ENCODE measurements at regions not wholly inside any gene's neighbourhood (a gene's known extent, or its start where the extent isn't known, plus 50 kb on each side); places are given as distances from the start of the nearest gene placed in this dataset.
"Not testable (repeated sequence)": the region's sequence is repeated elsewhere in the genome, so short reads cannot be mapped to it uniquely, and the experiment has no call there.

DNA sequence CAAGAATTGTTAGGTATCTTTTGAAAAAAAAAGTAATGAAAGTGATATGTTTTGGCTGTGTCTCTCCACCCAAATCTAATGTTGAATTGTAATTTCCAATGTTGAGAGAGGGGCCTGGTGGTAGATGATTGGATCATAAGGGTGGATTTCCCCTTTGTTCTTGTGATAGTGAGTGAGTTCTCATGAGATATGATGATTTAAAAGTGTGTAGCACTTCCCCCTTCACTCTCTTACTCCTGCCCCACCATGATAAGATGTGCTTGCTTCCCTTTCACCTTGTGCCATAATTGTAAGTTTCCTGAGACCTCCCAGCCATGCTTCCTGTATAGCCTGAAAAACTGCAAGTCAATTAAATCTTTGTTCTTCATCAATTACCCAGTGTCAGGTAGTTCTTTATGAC lies 70.7 kb downstream of the XCL2 start:
- no peak overlapping the region for H3K9ac ChIP-seq (ENCODE audit: low read depth, low read length)
- H3K27me3 ChIP-seq (ENCODE audit: insufficient read depth, low read length): no peaks in the 10 kb centered on the region
- no peak overlapping the region for H3K4me3 ChIP-seq (ENCODE audit: low read length)
- H3K4me1 ChIP-seq (ENCODE audit: insufficient read depth, low read length): no peaks in the 10 kb centered on the region
- H3K27ac ChIP-seq (ENCODE audit: low read length): no peak overlapping the region
- H3K36me3 ChIP-seq (ENCODE audit: insufficient read depth, low read depth, low read length): no peaks in the 10 kb centered on the region
- H3K9me3 ChIP-seq (ENCODE audit: insufficient read depth, low read depth, low read length): peaks cover 9% of the 10 kb centered on the region; the same call in 1 of the 2 replicates

DNA sequence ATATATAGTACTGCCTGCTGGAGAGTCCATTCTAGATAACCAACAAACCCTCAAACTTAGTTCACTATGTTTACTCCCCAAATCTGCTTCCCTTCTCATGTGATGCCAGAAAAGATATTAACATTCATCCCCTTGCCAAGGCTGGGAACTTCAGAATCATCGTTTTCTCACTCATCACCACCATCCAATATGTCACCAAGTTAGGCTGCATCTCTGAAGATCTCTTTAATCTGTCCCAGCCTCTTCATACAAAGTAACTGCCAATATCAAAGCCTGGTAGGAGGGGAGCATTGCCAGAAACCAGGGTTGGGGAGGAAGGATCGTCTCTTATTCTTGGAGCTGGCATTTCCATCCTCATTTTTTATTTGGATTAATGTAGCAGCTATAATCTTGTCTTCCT lies 71.6 kb downstream of the XCL2 start:
- Histone ChIP-seq H3K9ac (ENCODE audit: low read depth, low read length) (no peak overlapping the region), H3K9me3 (ENCODE audit: insufficient read depth, low read depth, low read length) (peaks cover 9% of the 10 kb centered on the region; the same call in 1 of the 2 replicates), H3K4me1 (ENCODE audit: insufficient read depth, low read length) (peaks cover 4% of the 10 kb centered on the region), H3K27me3 (ENCODE audit: insufficient read depth, low read length) (no peaks in the 10 kb centered on the region), H3K27ac (ENCODE audit: low read length) (no peak overlapping the region), H3K36me3 (ENCODE audit: insufficient read depth, low read depth, low read length) (no peaks in the 10 kb centered on the region), H3K4me3 (ENCODE audit: low read length) (no peak overlapping the region)

DNA sequence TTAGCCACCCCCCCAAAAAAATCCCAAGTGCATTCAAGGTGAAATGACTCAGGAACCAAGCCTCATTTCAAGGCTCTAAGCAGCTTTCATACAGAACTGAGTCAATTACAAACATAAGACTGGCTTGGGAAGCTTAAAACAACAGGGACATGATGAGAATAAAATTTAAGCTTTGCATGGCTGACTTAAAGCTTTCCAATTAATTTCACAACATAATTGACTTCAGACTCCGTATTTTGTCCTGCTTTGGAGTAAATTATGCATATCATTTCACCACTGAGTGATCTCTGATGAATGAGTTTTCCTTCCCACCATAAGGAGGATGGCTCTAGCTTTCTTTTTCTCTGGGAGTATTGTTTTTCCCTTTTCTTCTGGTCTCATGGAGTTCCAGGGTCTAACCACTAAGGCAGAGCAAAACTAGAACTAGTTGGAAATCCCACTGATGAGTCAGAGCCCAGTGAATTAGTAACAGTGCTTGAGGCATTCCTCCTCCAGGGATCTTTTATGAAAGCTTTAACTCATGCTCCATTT lies 72.8 kb downstream of the XCL2 start:
- Histone ChIP-seq H3K36me3 (ENCODE audit: insufficient read depth, low read depth, low read length) (no peaks in the 10 kb centered on the region), H3K9ac (ENCODE audit: low read depth, low read length) (no peak overlapping the region), H3K27ac (ENCODE audit: low read length) (no peak overlapping the region), H3K4me3 (ENCODE audit: low read length) (no peak overlapping the region), H3K4me1 (ENCODE audit: insufficient read depth, low read length) (peaks cover 11% of the 10 kb centered on the region), H3K27me3 (ENCODE audit: insufficient read depth, low read length) (no peaks in the 10 kb centered on the region), H3K9me3 (ENCODE audit: insufficient read depth, low read depth, low read length) (peaks cover 9% of the 10 kb centered on the region; the same call in 1 of the 2 replicates)

DNA sequence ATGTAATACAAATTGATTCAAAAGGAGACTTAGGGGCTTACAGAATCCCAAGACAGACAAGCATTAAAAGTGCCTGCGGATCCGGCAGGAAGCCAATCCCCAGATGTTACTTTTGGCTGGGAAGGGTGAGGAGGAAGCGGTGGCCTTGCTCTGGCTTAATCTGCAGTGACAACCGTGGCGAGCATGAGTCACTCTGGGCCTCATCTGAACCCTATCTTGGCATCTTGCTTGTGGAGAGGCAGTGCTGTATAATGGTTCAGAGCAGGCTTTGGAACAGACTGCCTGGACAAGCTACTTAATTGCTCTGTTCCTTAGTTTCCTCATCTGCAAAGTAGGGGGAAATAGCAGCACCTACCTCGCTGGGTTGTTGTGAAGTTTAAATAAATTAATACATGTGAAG lies 74.1 kb downstream of the XCL2 start:
- H3K4me1 ChIP-seq (ENCODE audit: insufficient read depth, low read length): peaks cover 13% of the 10 kb centered on the region
- no peak overlapping the region for H3K27ac ChIP-seq (ENCODE audit: low read length)

DNA sequence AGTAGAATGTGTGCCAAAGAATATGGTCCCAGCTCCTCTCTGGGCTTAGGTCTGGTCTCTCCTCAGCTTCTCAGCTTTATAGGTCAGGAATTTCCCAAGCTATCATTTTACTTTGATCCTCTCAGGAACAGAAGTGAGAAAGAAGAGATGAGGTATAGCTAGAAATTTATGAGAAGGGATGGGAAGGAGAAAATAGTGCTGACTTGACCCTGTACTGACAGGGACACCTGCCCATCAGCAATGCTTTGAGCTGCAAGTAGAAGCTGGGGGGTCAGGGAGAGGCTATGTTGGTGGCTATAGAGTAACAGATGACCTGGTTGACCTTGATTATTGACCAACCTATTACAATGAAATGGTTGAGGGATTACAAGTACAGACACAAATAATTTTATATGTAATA lies 75.0 kb downstream of the XCL2 start:
- peaks cover 13% of the 10 kb centered on the region for H3K4me1 ChIP-seq (ENCODE audit: insufficient read depth, low read length)
- H3K27me3 ChIP-seq (ENCODE audit: insufficient read depth, low read length): no peaks in the 10 kb centered on the region
- no peaks in the 10 kb centered on the region for H3K36me3 ChIP-seq (ENCODE audit: insufficient read depth, low read depth, low read length)
- no peaks in the 10 kb centered on the region for H3K9me3 ChIP-seq (ENCODE audit: insufficient read depth, low read depth, low read length)
- H3K4me3 ChIP-seq (ENCODE audit: low read length): no peak overlapping the region
- H3K9ac ChIP-seq (ENCODE audit: low read depth, low read length): no peak overlapping the region
- H3K27ac ChIP-seq (ENCODE audit: low read length): no peak overlapping the region

More for the DNA sequence above, 74.1 kb downstream of the XCL2 start:
- Histone ChIP-seq H3K4me3 (ENCODE audit: low read length) (no peak overlapping the region), H3K36me3 (ENCODE audit: insufficient read depth, low read depth, low read length) (no peaks in the 10 kb centered on the region), H3K27me3 (ENCODE audit: insufficient read depth, low read length) (no peaks in the 10 kb centered on the region), H3K9ac (ENCODE audit: low read depth, low read length) (no peak overlapping the region), H3K9me3 (ENCODE audit: insufficient read depth, low read depth, low read length) (peaks cover 8% of the 10 kb centered on the region; the same call in 1 of the 2 replicates)

DNA sequence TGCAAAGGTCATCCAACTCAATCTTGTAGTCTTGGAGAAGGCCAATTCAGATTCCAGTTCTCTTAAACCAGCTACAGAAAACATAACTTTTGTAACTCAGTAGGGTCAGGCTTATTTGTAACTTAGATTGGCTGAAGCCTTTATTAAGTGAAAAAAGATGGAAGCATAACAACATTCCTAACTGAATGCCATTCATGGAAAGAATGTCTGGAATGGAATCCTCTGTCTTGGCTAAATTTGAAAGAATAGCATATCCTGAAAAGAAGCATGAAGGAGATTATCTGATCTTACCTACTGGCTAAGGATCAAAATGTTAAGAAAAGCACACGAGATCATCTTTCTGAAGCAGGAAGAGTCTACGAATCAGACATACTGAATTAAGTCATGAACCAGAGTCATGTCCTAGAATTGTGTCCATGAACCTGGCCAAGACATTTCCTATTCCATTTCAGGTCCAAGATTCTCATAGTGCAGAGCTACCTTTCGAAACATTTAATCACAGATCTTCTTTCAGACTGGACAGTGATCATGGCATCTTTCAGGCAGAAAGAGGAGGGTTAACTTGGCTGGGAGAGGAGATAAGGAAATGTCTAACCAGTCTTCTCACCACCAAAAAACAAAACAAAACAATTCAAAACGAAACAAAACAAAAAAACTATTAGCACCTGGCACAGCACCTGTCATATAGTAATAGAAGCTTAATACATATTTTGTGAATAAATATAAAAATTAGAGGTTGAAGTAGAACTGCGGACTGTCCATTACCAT lies 75.6 kb downstream of the XCL2 start:
- H3K27ac ChIP-seq (ENCODE audit: low read length): no peak overlapping the region
- peaks cover 13% of the 10 kb centered on the region for H3K4me1 ChIP-seq (ENCODE audit: insufficient read depth, low read length)
- H3K9ac ChIP-seq (ENCODE audit: low read depth, low read length): no peak overlapping the region
- no peak overlapping the region for H3K4me3 ChIP-seq (ENCODE audit: low read length)
- no peaks in the 10 kb centered on the region for H3K9me3 ChIP-seq (ENCODE audit: insufficient read depth, low read depth, low read length)
- no peaks in the 10 kb centered on the region for H3K36me3 ChIP-seq (ENCODE audit: insufficient read depth, low read depth, low read length)
- no peaks in the 10 kb centered on the region for H3K27me3 ChIP-seq (ENCODE audit: insufficient read depth, low read length)

DNA sequence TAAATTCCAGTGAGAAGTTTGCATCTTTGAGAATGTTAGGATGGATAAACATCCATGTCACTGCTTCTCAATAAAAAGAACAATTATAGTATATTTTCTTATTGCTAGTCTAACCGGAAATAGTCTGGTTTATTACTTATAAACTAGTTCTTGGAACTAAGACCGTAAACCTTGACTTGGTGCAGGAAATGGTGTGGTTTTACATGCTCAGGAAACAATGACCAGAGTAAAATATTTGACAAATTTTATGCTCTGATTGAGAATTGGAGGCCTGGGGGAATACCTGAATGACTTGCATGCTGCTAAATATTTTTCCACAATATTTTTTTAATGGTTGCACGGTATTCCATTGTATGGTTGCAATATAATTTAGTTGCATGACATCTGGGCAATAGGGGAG lies 76.3 kb downstream of the XCL2 start:
- no peak overlapping the region for H3K9ac ChIP-seq (ENCODE audit: low read depth, low read length)
- no peak overlapping the region for H3K27ac ChIP-seq (ENCODE audit: low read length)
- H3K36me3 ChIP-seq (ENCODE audit: insufficient read depth, low read depth, low read length): no peaks in the 10 kb centered on the region
- H3K27me3 ChIP-seq (ENCODE audit: insufficient read depth, low read length): no peaks in the 10 kb centered on the region
- H3K4me3 ChIP-seq (ENCODE audit: low read length): no peak overlapping the region
- H3K9me3 ChIP-seq (ENCODE audit: insufficient read depth, low read depth, low read length): no peaks in the 10 kb centered on the region
- H3K4me1 ChIP-seq (ENCODE audit: insufficient read depth, low read length): peaks cover 13% of the 10 kb centered on the region

DNA sequence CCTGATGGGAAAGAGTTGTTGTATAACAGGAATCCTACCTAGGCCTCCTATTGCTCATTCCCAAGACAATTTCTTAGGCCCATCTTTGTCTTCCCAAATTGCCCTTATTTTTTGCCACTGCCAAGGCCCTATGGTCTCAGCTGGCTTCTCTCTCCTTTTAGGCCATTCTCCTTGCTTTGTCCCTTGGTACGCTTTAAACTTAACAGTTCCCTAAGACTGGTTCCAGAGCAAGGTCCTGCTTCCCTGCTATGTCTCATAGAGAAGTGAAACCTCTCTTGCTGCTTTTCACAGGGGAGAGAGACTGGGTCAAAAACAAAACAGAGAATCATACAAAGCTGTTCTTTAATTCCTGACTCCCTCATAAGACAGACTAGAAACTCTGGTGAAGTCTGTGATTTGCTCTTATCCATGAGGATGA lies 77.1 kb downstream of the XCL2 start:
- H3K9me3 ChIP-seq (ENCODE audit: insufficient read depth, low read depth, low read length): no peaks in the 10 kb centered on the region
- no peak overlapping the region for H3K27ac ChIP-seq (ENCODE audit: low read length)
- no peaks in the 10 kb centered on the region for H3K27me3 ChIP-seq (ENCODE audit: insufficient read depth, low read length)
- H3K4me3 ChIP-seq (ENCODE audit: low read length): no peak overlapping the region
- no peaks in the 10 kb centered on the region for H3K36me3 ChIP-seq (ENCODE audit: insufficient read depth, low read depth, low read length)
- H3K4me1 ChIP-seq (ENCODE audit: insufficient read depth, low read length): peaks cover 13% of the 10 kb centered on the region
- no peak overlapping the region for H3K9ac ChIP-seq (ENCODE audit: low read depth, low read length)

DNA sequence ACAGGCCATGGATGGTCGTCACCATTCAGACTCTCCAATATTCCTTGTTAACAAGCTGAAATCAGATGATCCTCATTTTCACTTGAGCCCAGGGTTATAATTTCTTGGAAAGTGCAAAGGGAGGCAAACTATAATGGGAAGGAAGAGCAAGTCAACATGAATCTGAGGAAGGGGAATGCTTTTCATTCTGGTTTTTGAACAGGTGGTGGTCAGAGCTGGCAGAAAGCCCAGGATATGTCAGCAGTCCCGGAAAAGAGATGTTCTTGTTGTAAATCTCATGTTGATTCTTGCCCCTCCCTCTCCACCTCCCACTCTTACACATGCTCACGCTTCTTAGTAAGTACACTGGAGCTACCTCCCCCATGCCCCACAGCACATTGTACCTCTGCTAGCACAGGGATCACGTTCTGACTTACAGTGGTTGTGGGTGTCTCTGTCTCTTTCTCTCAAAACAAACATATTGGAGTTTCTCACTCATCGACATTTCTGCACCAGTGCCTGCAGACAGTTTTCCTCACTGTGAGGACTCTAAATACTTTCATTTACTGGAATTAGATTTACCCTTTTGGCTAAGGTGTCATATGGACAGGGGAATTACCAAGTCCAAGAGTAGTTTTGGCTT lies 77.6 kb downstream of the XCL2 start:
- Histone ChIP-seq H3K9me3 (ENCODE audit: insufficient read depth, low read depth, low read length) (no peaks in the 10 kb centered on the region), H3K4me1 (ENCODE audit: insufficient read depth, low read length) (peaks cover 13% of the 10 kb centered on the region), H3K27me3 (ENCODE audit: insufficient read depth, low read length) (no peaks in the 10 kb centered on the region), H3K4me3 (ENCODE audit: low read length) (no peak overlapping the region), H3K9ac (ENCODE audit: low read depth, low read length) (no peak overlapping the region), H3K36me3 (ENCODE audit: insufficient read depth, low read depth, low read length) (no peaks in the 10 kb centered on the region), H3K27ac (ENCODE audit: low read length) (no peak overlapping the region)

DNA sequence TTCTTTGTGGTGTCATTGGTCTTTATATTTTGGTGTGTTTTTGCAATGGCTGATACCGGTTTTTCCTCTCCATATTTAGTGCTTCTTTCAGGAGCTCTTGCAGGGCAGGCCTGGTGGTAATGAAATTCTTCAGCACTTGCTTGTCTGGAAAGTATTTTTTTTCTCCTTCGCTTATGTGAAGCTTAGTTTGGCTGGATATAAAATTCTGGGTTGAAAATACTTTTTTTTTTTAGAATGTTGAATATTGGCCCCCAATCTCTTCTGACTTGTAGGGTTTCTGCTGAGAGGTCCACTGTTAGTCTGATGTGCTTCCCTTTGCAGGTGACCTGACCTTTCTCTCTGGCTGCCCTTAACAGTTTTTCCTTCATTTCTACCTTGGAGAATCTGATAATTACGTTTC lies 82.7 kb downstream of the XCL2 start:
- H3K4me3 ChIP-seq (ENCODE audit: low read length); H3K9me3 ChIP-seq (ENCODE audit: insufficient read depth, low read depth, low read length); H3K9ac ChIP-seq (ENCODE audit: low read depth, low read length); H3K27ac ChIP-seq (ENCODE audit: low read length); H3K36me3 ChIP-seq (ENCODE audit: insufficient read depth, low read depth, low read length); H3K4me1 ChIP-seq (ENCODE audit: insufficient read depth, low read length); H3K27me3 ChIP-seq (ENCODE audit: insufficient read depth, low read length): not testable (repeated sequence)

DNA sequence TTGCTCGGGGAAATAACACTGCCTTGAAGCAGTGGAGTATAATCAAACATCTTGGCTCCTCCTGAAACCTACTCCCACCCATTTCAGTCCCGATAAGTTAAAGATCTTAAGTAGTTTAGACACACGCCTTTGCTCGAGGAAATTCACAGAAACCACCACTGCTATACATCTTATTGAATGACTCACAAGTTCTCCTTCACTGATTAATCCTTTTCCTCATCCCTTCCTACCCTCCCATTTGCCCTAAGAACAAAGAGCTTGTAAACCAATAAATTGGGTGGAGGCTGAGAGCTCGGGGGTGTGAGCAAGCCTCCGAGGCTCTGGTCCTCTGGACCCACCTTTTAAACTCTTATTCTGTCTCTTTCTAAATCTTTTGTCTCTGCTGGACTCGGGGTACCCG lies 86.5 kb downstream of the XCL2 start:
- not testable (repeated sequence) for H3K27me3 ChIP-seq (ENCODE audit: insufficient read depth, low read length); H3K9ac ChIP-seq (ENCODE audit: low read depth, low read length); H3K27ac ChIP-seq (ENCODE audit: low read length); H3K4me3 ChIP-seq (ENCODE audit: low read length); H3K36me3 ChIP-seq (ENCODE audit: insufficient read depth, low read depth, low read length); H3K4me1 ChIP-seq (ENCODE audit: insufficient read depth, low read length)
- peaks cover 10% of the 10 kb centered on the region for H3K9me3 ChIP-seq (ENCODE audit: insufficient read depth, low read depth, low read length)

DNA sequence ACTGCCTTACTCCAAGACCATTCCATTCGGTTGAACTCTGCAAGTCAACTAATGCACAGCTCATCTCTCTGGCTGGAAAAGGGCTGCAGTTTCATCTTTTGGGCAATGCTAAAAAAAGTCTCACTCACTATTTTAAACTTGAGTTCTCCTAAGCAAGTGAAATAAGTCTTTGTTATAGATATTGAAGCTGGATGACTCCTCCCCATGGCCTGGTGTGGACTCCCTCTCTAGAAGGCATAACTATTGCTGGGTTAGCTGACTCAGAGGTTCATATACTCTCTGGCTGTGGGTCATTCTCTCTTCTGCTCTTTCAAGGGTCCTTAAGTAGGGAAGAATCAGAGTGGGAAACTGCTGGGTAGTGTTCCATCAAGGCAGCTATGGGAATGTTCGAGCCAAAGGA lies 88.0 kb downstream of the XCL2 start:
- H3K4me1 ChIP-seq (ENCODE audit: insufficient read depth, low read length): no peaks in the 10 kb centered on the region
- H3K4me3 ChIP-seq (ENCODE audit: low read length): no peak overlapping the region
- no peak overlapping the region for H3K9ac ChIP-seq (ENCODE audit: low read depth, low read length)
- no peaks in the 10 kb centered on the region for H3K27me3 ChIP-seq (ENCODE audit: insufficient read depth, low read length)
- peaks cover 15% of the 10 kb centered on the region for H3K9me3 ChIP-seq (ENCODE audit: insufficient read depth, low read depth, low read length)
- H3K27ac ChIP-seq (ENCODE audit: low read length): no peak overlapping the region
- no peaks in the 10 kb centered on the region for H3K36me3 ChIP-seq (ENCODE audit: insufficient read depth, low read depth, low read length)

Measured in iPS-20b (cell line).